KBM-7 (cell line): ENCODE measurements at regions not wholly inside any gene's neighbourhood (a gene's known extent, or its start where the extent isn't known, plus 50 kb on each side); places are given as distances from the start of the nearest gene placed in this dataset.
"Not testable (repeated sequence)": the region's sequence is repeated elsewhere in the genome, so short reads cannot be mapped to it uniquely, and the experiment has no call there.

Experiments used
- DNase-seq: peaks from one replicate; pipeline ENCODE4 v3.0.0-alpha.2; 2015
- in situ Hi-C: fragments of 300-500 bp; cut with MboI; formaldehyde crosslinking; loops from 2 replicates; pipeline ENCODE4 v1.14.3; 2020; ENCODE audit warnings: low sequenced_read_pairs, low pct_unique_long_range_greater_than_20kb, mixed read lengths

DNA sequence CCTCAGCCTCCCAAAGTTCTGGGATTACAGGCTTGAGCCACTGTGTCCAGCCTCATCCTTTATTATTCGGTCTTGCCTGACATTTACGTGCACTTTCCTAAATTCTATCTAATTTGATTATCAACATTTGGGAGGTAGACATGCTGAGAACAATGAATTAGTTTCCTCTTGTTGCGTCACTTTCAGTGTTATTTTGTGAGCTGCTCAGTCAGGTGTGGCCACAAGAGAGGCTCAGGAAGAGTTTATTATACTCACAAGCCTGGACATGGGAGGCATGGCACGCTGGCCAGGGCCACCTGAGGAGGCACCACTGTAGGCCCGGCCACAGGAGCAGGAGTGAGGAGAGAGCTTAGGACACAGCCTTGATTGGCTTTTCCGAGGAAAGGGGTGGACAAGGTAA, 59.7 kb upstream of the RBFOX2 start:
- peak; percentile 20 for DNase-seq
- in situ Hi-C loops: no loop called here

DNA sequence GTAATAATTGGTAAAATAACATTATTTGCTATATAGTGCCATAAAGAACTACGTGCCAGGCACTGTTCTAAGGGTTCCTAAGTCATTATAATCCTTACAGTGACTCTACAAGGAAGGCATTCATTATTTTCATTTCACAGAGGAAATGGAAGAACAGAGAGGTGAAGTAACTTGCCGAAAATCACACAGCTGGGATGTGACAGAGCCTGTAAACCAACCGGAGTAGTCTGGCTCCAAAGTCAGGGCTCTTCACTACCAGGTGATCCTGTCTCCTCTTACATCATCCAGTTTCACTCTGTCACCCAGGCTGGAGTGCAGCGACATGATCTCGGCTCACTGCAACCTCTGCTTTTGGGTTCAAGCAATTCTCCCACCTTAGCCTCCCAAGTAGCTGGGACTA, 59.2 kb upstream of the RBFOX2 start:
- in situ Hi-C loops: no loop called here
- no peak for DNase-seq

DNA sequence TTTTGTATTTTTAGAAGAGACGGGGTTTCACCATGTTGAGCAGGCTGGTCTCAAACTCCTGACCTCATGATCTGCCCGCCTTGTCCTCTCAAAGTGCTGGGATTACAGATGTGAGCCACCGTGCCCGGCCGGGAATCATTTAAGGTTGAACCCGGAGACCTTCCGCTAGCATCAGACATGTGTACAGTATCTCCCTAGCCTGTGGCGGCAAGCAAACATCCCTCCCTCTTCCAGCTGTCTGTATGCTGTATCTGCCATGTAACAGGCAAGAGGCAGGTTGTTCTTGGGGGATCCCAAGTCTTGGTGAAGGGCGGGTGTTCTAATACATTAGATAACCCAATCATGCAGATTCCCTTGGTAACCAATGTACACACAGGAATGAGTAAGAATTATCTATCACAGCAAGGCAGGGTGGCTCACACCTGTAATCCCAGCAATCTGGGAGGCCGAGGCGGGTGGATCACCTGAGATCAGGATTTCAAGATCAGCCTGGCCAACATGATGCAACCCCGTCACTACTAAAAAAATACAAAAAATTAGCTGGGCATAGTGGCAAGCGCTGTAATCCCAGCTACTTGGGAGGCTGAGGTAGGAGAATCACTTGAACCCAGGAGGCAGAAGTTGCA, 58.1 kb upstream of the RBFOX2 start:
- no peak for DNase-seq
- in situ Hi-C loops: no loop called here

DNA sequence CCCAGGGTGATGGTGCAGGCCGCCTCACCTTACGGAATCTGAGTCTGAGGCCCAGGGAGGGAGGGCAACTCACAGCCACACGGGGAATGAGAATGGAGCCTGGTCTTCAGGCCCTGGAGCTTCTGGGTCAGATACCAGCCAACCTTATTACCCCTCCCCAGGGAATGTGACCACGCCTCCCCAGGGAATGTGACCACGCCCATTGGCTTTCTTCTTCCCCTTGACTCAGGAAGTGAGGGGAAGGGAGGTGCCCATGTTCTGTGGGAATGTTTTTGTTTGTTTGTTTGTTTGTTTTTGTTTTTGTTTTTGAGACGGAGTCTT, 57.5 kb upstream of the RBFOX2 start:
- no peak for DNase-seq
- in situ Hi-C loops: no loop called here

DNA sequence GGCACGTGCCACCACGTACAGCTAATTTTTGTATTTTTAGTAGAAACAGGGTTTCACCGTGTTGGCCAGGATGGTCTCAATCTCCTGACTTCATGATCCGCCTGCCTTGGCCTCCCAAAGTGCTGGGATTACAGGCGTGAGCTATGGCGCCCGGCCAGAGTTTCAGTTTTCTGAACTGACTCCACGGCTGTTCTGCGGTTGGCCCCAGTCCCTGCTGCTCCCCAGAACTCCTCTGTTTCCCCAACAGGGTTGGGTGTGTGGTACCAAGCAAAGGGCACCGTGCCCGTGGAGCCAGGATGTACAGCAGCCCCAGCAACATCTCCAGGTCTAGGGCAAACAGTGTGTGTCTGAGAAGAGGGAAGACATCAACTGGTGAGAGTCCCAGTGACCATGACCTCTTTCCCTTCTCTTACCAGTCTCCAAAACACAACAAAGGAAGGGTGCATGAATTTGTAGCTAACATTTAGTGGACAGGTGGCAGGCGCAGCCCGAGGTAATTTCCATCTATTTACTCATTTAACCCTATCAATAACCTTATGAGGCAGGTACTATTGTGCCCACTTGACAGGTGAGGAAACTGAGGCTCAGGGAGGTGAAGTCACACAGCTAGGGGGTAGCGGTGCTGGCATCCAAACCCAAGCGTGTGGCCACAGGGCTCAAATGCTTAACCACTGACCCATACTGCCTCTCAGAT, 57.0 kb upstream of the RBFOX2 start:
- DNase-seq: no peak
- in situ Hi-C loops: no loop called here

DNA sequence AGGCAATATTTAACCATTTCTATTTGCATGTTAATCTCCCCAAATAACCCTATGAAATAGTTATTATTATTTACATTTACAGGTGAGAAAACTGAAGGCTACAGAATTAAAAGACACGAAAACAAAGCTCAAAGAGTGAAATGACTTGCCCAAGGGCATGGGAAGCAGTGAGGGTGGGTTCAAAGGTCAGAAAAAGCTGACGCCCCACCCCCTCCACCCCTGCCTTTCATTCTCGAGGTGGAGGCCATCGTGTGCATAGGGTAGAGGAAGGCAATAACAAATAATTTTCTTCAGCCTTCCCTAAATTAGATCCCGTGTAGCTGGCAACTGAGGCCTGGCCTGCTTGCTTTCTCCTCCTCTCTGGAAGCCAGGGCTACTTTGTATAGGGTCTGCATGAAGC, 56.1 kb upstream of the RBFOX2 start:
- in situ Hi-C loops: no loop called here

DNA sequence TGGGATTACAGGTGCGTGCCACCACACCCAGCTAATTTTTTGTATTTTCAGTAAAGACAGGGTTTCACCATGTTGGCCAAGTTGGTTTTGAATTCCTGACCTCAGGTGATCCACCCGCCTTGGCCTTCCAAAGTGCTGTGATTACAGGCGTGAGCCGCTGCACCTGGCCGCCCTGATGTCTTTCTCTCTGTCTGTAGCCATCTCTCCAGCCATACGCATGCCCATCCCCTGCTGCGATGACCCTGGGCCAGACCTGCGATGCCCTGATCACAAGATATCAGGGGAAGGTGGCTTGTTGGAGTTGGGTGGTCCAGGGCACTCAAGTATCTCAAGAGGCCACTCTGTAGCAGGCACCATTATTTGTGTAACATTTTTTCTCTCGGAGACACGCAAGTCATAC, 54.4 kb upstream of the RBFOX2 start:
- in situ Hi-C loops: no loop called here
- DNase-seq: no peak

More for the DNA sequence above, 56.1 kb upstream of the RBFOX2 start:
- DNase-seq: no peak

DNA sequence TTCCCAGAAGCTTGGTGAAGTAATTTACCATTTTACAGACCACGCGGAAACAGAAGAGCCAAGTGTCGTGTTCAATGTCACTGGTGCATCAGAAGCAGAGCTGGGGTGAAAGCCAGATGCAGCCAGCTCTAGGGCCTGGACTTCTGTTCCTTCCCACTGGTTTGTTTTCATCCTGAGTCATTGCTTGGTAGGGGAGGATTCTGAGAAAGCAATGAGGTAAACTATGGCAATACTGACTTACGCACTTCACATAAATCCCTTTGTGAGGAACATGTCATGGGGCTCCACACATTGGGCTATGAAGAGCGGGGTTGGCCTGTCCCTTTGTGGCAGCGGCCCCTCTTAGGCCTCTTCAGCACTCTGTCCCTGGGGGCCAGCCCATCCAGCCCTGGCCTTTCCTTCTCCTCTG, 52.4 kb upstream of the RBFOX2 start:
- in situ Hi-C loops: no loop called here
- DNase-seq: no peak

DNA sequence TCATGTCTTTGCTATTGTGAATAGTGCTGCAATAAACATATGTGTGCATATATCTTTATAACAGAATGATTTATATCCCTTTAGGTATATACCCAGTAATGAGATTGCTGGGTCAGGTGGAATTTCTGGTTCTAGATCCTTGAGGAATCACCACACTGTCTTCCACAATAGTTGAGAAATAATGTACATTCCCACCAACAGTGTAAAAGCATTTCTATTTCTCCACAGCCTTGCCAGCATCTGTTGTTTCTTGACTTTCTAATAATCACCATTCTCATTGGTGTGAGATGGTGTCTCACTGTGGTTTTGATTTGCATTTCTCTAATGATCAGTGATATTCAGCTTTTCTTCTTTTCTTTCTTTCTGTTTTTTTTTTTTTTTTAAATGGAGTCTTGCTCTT, 51.7 kb upstream of the RBFOX2 start:
- in situ Hi-C loops, DNase-seq: not testable (repeated sequence)

DNA sequence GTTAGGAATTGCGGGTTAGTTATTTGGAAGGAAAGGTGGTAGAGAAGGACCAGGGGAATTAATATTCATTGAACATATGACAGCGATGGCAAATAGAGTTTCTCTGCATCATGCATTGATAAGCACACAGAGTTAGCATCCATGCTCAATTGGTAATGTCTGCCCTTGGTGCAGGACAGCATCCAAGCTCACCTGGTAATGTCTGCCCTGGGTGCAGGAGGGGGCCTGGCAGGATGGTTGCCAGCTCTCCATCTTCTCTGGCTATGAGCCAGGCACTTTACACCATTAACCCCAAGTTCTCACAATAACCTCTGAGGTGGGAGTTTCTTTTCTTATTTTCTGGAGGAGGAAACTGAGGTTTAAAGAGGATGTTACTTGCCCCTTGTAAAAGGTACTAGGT, 50.4 kb upstream of the RBFOX2 start:
- in situ Hi-C loops: no loop called here
- DNase-seq: no peak
